Chondrocyte (in vitro differentiated cells): ENCODE measurements at regions not wholly inside any gene's neighbourhood (a gene's known extent, or its start where the extent isn't known, plus 50 kb on each side); places are given as distances from the start of the nearest gene placed in this dataset.

Experiments
- DNase-seq: peaks from one replicate; pipeline ENCODE4 v3.0.0; 2021; ENCODE audit warnings: mixed read lengths, low spot score
- H3K27ac Mint-ChIP-seq: one replicate; pipeline ENCODE4 v1.8.0; 2021; ENCODE audit warnings: mild to moderate bottlenecking, moderate library complexity, mixed read lengths; ENCODE audit not compliant: unreplicated experiment
- H3K27me3 Mint-ChIP-seq: 2 replicates; pipeline ENCODE4 v1.8.0; 2021; ENCODE audit warnings: low read depth, mixed read lengths
- H3K36me3 Mint-ChIP-seq: 2 replicates; pipeline ENCODE4 v1.8.0; 2021; ENCODE audit warnings: low read depth, mixed read lengths
- H3K4me1 Mint-ChIP-seq: 2 replicates; pipeline ENCODE4 v1.8.0; 2021; ENCODE audit warnings: low read depth, mild to moderate bottlenecking, mixed read lengths
- H3K4me3 Mint-ChIP-seq: one replicate; pipeline ENCODE4 v1.8.0; 2021; ENCODE audit warnings: mild to moderate bottlenecking, moderate library complexity, mixed read lengths; ENCODE audit not compliant: unreplicated experiment
- H3K9me3 Mint-ChIP-seq: 2 replicates; pipeline ENCODE4 v1.8.0; 2021; ENCODE audit warnings: low read depth, mixed read lengths
- CTCF ChIP-seq: fragments of 200-600 bp; sonication (generic); IDR thresholded peaks from 2 replicates; pipeline ENCODE4 v1.5.0; 2021; ENCODE audit warnings: antibody characterized with exemption, mild to moderate bottlenecking, moderate library complexity

- Mint-ChIP-seq H3K4me3 (no peak overlapping the region), H3K36me3 (no peaks in the 10 kb centered on the region), H3K27ac (no peak overlapping the region), H3K27me3 (no peaks in the 10 kb centered on the region), H3K4me1 (no peaks in the 10 kb centered on the region), H3K9me3 (peaks cover 49% of the 10 kb centered on the region)
- no peak for DNase-seq
- TF ChIP-seq CTCF: no peak
Observed at GRCh38 chr1:4573526-4573925, 80.9 kb upstream of the AJAP1 start.

GRCh38 chr1:4581807-4582206 is 72.6 kb upstream of the AJAP1 start:
- DNase-seq: no peak
- TF ChIP-seq CTCF: no peak
- Mint-ChIP-seq H3K27ac (no peak overlapping the region), H3K27me3 (no peaks in the 10 kb centered on the region), H3K9me3 (peaks cover 43% of the 10 kb centered on the region), H3K4me1 (no peaks in the 10 kb centered on the region), H3K36me3 (no peaks in the 10 kb centered on the region), H3K4me3 (no peak overlapping the region)

DNA sequence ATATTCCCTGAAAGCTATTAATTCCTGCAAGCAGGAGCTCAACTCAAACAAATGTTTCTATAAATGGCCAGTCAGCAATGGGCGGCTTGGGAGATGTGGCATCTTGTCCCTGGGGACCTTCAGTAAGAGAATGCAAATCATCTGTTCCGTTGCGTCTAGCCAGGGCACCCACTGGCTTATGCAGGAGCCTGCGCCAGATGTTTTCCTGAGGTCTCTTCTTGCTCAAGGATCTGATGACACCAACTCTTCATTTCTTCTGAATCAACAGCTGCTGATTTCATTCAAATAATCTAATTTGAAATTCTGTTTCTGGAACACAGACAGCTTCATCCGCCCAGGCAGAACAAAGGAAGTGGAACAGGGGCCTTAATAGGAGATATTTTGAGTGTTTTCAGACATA is 70.0 kb upstream of the AJAP1 start:
- H3K36me3 Mint-ChIP-seq: no peaks in the 10 kb centered on the region
- H3K9me3 Mint-ChIP-seq: peaks cover 20% of the 10 kb centered on the region
- H3K27ac Mint-ChIP-seq: no peak overlapping the region

GRCh38 chr1:4585216-4585615 is 69.2 kb upstream of the AJAP1 start:
- no peaks in the 10 kb centered on the region for H3K27me3 Mint-ChIP-seq
- no peaks in the 10 kb centered on the region for H3K36me3 Mint-ChIP-seq
- no peak for TF ChIP-seq CTCF
- peaks cover 15% of the 10 kb centered on the region for H3K9me3 Mint-ChIP-seq
- H3K4me1 Mint-ChIP-seq: no peaks in the 10 kb centered on the region
- no peak overlapping the region for H3K27ac Mint-ChIP-seq
- DNase-seq: no peak
- H3K4me3 Mint-ChIP-seq: no peak overlapping the region

More for the DNA sequence above, 70.0 kb upstream of the AJAP1 start:
- no peak for TF ChIP-seq CTCF
- Mint-ChIP-seq H3K4me3 (no peak overlapping the region), H3K27me3 (no peaks in the 10 kb centered on the region), H3K4me1 (no peaks in the 10 kb centered on the region)
- DNase-seq: no peak

- peaks cover 10% of the 10 kb centered on the region for H3K9me3 Mint-ChIP-seq
- no peaks in the 10 kb centered on the region for H3K36me3 Mint-ChIP-seq
- no peak overlapping the region for H3K4me3 Mint-ChIP-seq
- no peak overlapping the region for H3K27ac Mint-ChIP-seq
- no peaks in the 10 kb centered on the region for H3K27me3 Mint-ChIP-seq
- no peak for TF ChIP-seq CTCF
- H3K4me1 Mint-ChIP-seq: no peaks in the 10 kb centered on the region
- no peak for DNase-seq
Observed at GRCh38 chr1:4585705-4586104, 68.7 kb upstream of the AJAP1 start.
